GM06990 (cell line): ENCODE measurements at regions not wholly inside any gene's neighbourhood (a gene's known extent, or its start where the extent isn't known, plus 50 kb on each side); places are given as distances from the start of the nearest gene placed in this dataset.
A peak's percentile ranks its signal among the peaks of the same experiment; 100 is the strongest.
"Not testable (repeated sequence)": the region's sequence is repeated elsewhere in the genome, so short reads cannot be mapped to it uniquely, and the experiment has no call there.

Source experiments
- DNase-seq: peaks from one replicate; pipeline ENCODE4 v3.0.0-alpha.2; 2011; ENCODE audit not compliant: insufficient read length; ENCODE audit errors: extremely low read depth
- H3K27me3 ChIP-seq: replicated peaks from 2 replicates; pipeline ENCODE4 v1.6.0; 2011; ENCODE audit warnings: low read length; ENCODE audit not compliant: control insufficient read depth, insufficient read depth
- H3K36me3 ChIP-seq: 2 replicates; pipeline ENCODE4 v1.5.1; 2011; ENCODE audit warnings: low read length; ENCODE audit not compliant: control insufficient read depth, insufficient read depth
- H3K4me3 ChIP-seq: replicated peaks from 2 replicates; pipeline ENCODE4 v1.5.1; 2011; ENCODE audit warnings: low read depth, mild to moderate bottlenecking, control low read depth, low read length
- TF ChIP-seq, protein P1 (sequence below): IDR thresholded peaks from 2 replicates; pipeline ENCODE4 v1.5.1; 2011; ENCODE audit warnings: low read length, control low read depth, mild to moderate bottlenecking, inconsistent platforms; ENCODE audit not compliant: insufficient read depth, poor library complexity, severe bottlenecking

DNA sequence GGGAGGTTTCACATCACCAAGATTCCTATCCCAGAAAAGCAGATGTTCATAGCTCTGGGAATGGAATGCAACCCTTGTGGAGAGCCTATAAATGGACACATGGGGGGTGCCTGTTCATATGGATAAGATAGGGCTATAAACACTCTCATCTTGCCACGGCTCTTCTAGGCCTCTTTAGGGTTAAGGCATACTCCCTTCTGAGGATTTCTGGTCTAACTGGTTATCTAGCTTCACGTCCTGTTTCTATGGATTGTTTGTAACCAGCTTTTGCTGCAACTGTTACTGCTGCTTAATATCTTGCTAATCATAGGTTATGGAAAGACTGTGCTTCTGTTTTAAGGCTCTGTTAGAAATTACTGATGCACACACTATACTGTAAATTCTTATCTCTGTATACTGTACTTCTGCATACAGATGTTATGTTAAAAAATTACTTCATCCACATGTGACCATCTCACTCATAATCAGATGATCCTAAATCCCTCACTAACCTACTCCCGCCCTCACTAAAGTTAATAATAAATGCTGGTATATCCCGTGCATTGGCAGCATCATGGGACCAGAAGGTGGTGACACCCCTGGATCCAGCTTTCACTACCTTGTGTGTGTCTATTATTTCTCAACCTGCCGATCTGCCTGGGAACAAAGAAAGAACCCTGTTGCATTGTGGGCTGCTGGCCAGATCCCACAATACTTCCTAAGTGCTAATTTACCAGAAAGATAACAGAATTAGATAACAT, 68.7 kb downstream of the PRKAB2 start:
- not testable (repeated sequence) for DNase-seq, H3K27me3 ChIP-seq, H3K36me3 ChIP-seq, H3K4me3 ChIP-seq

DNA sequence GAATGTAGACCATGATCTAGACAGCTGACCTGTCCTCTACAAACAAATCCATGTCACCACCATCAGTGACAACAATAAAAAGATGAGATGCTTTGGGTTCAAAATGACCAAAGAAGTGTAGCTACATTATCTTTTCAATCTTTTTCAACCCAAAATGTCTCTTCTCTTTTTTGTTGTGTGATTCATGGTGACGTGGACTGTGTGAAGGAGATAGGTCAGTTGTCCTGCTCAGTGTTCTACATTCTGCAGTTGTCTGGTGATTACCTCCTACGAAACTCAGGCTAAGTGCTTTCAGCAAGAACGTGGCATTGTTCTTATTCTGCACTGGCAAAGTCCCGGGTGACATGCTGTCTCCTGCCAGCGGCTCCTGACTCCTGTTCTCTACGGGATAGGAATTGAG, 73.1 kb downstream of the PRKAB2 start:
- Histone ChIP-seq H3K36me3 (no peaks in the 10 kb centered on the region), H3K4me3 (no peak overlapping the region), H3K27me3 (0 out of 2 replicates have a peak, but pooled peaks cover 1% of the 10 kb centered on the region)
- no peak for DNase-seq
- TF ChIP-seq, protein P1, sequence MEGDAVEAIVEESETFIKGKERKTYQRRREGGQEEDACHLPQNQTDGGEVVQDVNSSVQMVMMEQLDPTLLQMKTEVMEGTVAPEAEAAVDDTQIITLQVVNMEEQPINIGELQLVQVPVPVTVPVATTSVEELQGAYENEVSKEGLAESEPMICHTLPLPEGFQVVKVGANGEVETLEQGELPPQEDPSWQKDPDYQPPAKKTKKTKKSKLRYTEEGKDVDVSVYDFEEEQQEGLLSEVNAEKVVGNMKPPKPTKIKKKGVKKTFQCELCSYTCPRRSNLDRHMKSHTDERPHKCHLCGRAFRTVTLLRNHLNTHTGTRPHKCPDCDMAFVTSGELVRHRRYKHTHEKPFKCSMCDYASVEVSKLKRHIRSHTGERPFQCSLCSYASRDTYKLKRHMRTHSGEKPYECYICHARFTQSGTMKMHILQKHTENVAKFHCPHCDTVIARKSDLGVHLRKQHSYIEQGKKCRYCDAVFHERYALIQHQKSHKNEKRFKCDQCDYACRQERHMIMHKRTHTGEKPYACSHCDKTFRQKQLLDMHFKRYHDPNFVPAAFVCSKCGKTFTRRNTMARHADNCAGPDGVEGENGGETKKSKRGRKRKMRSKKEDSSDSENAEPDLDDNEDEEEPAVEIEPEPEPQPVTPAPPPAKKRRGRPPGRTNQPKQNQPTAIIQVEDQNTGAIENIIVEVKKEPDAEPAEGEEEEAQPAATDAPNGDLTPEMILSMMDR = no peak

DNA sequence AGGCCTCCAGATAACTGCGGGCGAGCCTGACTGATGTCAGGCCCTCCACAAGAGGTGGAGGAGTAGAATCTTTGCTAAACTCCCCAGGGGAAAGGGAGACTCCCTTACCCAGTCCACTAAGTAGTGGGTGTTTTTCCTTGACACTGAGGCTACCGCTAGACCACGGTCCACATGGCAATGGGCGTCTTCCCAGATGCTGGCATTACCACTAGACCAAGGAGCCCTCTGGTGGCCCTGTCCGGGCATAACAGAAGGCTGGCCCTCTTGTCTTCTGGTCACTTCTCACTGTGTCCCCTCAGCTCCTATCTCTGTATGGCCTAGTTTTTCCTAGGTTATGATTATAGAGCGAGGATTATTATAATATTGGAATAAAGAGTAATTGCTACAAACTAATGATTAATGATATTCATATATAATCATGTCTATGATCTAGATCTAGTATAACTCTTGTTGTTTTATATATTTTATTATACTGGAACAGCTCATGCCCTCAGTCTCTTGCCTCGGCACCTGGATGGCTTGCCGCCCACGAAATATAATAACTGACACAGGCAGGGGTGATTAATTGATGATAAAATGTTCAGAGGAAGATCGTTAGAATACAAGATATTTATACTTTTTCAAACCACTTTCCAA, 73.8 kb downstream of the PRKAB2 start:
- not testable (repeated sequence) for H3K27me3 ChIP-seq, DNase-seq, H3K4me3 ChIP-seq, H3K36me3 ChIP-seq
- TF ChIP-seq, protein P1 = peak; percentile 48

DNA sequence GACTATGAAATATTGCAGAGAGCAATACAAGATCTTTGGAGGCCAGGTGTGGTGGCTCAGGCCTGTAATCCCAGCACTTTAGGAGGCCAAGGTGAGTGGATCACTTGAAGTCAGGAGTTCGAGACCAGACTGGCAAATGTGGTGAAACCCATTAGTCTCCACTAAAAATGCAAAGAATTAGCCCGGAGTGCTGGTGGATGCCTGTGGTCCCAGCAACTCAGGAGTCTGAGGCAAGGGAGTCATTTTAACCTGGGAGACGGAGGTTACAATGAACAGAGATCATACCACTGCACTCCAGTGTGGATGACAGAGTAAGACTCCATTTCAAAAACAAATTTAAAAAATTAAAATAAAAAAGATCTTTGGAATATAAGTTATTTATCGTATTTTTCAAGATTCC, 76.6 kb downstream of the PRKAB2 start:
- H3K4me3 ChIP-seq = no peak overlapping the region
- TF ChIP-seq, protein P1 = no peak
- no peaks in the 10 kb centered on the region for H3K36me3 ChIP-seq
- H3K27me3 ChIP-seq = 0 out of 2 replicates have a peak, but pooled peaks cover 1% of the 10 kb centered on the region
- DNase-seq = no peak

DNA sequence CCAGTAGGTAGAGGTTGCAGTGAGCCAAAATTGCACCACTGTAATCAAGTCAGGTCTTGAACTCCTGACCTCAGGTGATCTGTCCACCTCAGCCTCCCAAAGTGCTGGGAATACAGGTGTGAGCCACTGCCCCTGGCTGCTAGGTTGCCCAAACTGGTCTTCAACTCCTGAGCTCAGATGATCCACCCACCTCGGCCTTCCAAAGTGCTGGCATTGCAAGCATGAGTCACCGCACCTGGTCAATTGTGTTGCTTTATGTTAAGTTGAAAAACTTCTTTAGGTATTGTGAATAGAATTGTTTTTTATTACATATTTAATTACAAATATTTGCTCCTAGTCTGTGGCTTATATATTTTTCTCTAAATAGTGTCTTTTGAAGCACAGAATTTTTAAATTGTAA, 80.5 kb downstream of the PRKAB2 start:
- DNase-seq = no peak
- no peaks in the 10 kb centered on the region for H3K27me3 ChIP-seq
- no peak overlapping the region for H3K4me3 ChIP-seq
- TF ChIP-seq, protein P1 = no peak
- H3K36me3 ChIP-seq = no peaks in the 10 kb centered on the region

DNA sequence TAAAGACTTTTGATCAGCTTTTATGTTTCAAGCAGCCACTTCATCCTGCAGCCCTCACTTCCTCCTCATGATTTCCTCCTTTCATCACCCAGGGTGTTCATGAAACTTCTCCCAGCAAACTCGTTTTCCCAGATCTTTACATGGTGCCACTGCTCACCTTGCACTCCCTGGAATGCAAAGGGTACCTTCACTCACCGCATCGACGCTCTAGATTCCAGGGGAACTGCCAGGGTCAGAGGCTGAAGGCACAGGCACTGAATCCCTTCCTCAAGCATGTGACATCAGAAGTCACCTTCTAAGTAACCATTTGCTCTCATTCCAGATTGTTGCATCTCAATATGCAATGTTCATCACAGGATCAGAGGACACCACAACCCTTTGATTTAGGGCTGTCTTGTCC, 82.8 kb downstream of the PRKAB2 start:
- Histone ChIP-seq H3K36me3 (no peaks in the 10 kb centered on the region), H3K27me3 (no peaks in the 10 kb centered on the region), H3K4me3 (no peak overlapping the region)
- DNase-seq = no peak
- TF ChIP-seq, protein P1 = no peak
